Trophoblast cell (in vitro differentiated cells and primary cell): ENCODE measurements at regions not wholly inside any gene's neighbourhood (a gene's known extent, or its start where the extent isn't known, plus 50 kb on each side); places are given as distances from the start of the nearest gene placed in this dataset.

Experiments
- DNase-seq, 2 donors: peaks; one replicate each; pipeline ENCODE4 v3.0.0-alpha.2; 2016
- H2AFZ ChIP-seq: 2 replicates; pipeline ENCODE4 v1.6.1; 2013; ENCODE audit warnings: low read length, moderate library complexity, mild to moderate bottlenecking; ENCODE audit not compliant: insufficient read depth, poor library complexity
- H2AK5ac ChIP-seq: 2 replicates; pipeline ENCODE4 v1.6.1; 2013; ENCODE audit warnings: mild to moderate bottlenecking, low read length
- H2BK120ac ChIP-seq: 2 replicates; pipeline ENCODE4 v1.6.1; 2013; ENCODE audit warnings: low read length, mild to moderate bottlenecking, moderate library complexity; ENCODE audit not compliant: insufficient read depth, poor library complexity
- H2BK12ac ChIP-seq: 2 replicates; pipeline ENCODE4 v1.6.1; 2013; ENCODE audit warnings: mild to moderate bottlenecking, low read length, moderate library complexity
- H2BK5ac ChIP-seq: 2 replicates; pipeline ENCODE4 v1.6.1; 2013; ENCODE audit warnings: low read length, low read depth, moderate library complexity, mild to moderate bottlenecking; ENCODE audit not compliant: poor library complexity
- H3K14ac ChIP-seq: 2 replicates; pipeline ENCODE4 v1.6.1; 2013; ENCODE audit warnings: mild to moderate bottlenecking, low read length
- H3K18ac ChIP-seq: 2 replicates; pipeline ENCODE4 v1.6.1; 2013; ENCODE audit warnings: mild to moderate bottlenecking, low read length
- H3K23ac ChIP-seq: 2 replicates; pipeline ENCODE4 v1.6.1; 2013; ENCODE audit warnings: low read length
- H3K27ac ChIP-seq: 2 replicates; pipeline ENCODE4 v1.5.1; 2013; ENCODE audit warnings: low read depth, mild to moderate bottlenecking, inconsistent platforms, low read length, moderate library complexity
- H3K27me3 ChIP-seq: 2 replicates; pipeline ENCODE4 v1.6.1; 2013; ENCODE audit warnings: inconsistent platforms, mild to moderate bottlenecking, low read length, moderate library complexity; ENCODE audit not compliant: insufficient read depth
- H3K36me3 ChIP-seq, 2 experiments: 1 replicate in 1 of 2; 2 replicates in 1 of 2; pipeline ENCODE4 v1.6.1; 2013; ENCODE audit warnings: low read length in 2 of 2, mild to moderate bottlenecking in 2 of 2, moderate library complexity in 1 of 2; ENCODE audit not compliant: insufficient read depth in 2 of 2, control insufficient read depth in 1 of 2
- H3K4ac ChIP-seq: 2 replicates; pipeline ENCODE4 v1.6.1; 2013; ENCODE audit warnings: low read depth, mild to moderate bottlenecking, low read length, moderate library complexity
- H3K4me1 ChIP-seq, 2 experiments: 1 replicate in 1 of 2; 2 replicates in 1 of 2; pipeline ENCODE4 v1.6.1; 2013; ENCODE audit warnings: low read length in 2 of 2, mild to moderate bottlenecking in 2 of 2, moderate library complexity in 1 of 2; ENCODE audit not compliant: insufficient read depth in 2 of 2, control insufficient read depth in 1 of 2
- H3K4me2 ChIP-seq: 2 replicates; pipeline ENCODE4 v1.6.1; 2013; ENCODE audit warnings: inconsistent platforms, mild to moderate bottlenecking, low read length, moderate library complexity
- H3K4me3 ChIP-seq: 2 replicates; pipeline ENCODE4 v1.5.1; 2013; ENCODE audit warnings: mild to moderate bottlenecking, low read depth, low read length, inconsistent platforms
- H3K79me1 ChIP-seq: one replicate; pipeline ENCODE4 v1.6.1; 2013; ENCODE audit warnings: low read length
- H3K79me2 ChIP-seq: 2 replicates; pipeline ENCODE4 v1.6.1; 2013; ENCODE audit warnings: low read length, mild to moderate bottlenecking; ENCODE audit not compliant: control insufficient read depth, insufficient read depth, poor library complexity
- H3K9ac ChIP-seq: 2 replicates; pipeline ENCODE4 v1.6.1; 2013; ENCODE audit warnings: mild to moderate bottlenecking, low read length
- H3K9me3 ChIP-seq: 2 replicates; pipeline ENCODE4 v1.6.1; 2013; ENCODE audit warnings: low read depth, mild to moderate bottlenecking, control low read depth, inconsistent platforms, low read length; ENCODE audit not compliant: insufficient read depth
- H4K12ac ChIP-seq: 2 replicates; pipeline ENCODE4 v1.6.1; 2013; ENCODE audit warnings: low read depth, mild to moderate bottlenecking, low read length, moderate library complexity
- H4K8ac ChIP-seq: 2 replicates; pipeline ENCODE4 v1.6.1; 2013; ENCODE audit warnings: low read depth, mild to moderate bottlenecking, low read length, moderate library complexity
- H4K91ac ChIP-seq: one replicate; pipeline ENCODE4 v1.6.1; 2013; ENCODE audit warnings: low read depth, mild to moderate bottlenecking, low read length, moderate library complexity
- WGBS: extraction: QIAGEN DNeasy Blood & Tissue Kit; methylation state at CpG from one replicate; pipeline ENCODE4 v1.1.7; 2013; ENCODE audit warnings: missing lambda C conversion rate; ENCODE audit not compliant: insufficient read length, insufficient coverage; ENCODE audit errors: extremely low coverage; 5-methylcytosine and 5-hydroxymethylcytosine counted together

DNA sequence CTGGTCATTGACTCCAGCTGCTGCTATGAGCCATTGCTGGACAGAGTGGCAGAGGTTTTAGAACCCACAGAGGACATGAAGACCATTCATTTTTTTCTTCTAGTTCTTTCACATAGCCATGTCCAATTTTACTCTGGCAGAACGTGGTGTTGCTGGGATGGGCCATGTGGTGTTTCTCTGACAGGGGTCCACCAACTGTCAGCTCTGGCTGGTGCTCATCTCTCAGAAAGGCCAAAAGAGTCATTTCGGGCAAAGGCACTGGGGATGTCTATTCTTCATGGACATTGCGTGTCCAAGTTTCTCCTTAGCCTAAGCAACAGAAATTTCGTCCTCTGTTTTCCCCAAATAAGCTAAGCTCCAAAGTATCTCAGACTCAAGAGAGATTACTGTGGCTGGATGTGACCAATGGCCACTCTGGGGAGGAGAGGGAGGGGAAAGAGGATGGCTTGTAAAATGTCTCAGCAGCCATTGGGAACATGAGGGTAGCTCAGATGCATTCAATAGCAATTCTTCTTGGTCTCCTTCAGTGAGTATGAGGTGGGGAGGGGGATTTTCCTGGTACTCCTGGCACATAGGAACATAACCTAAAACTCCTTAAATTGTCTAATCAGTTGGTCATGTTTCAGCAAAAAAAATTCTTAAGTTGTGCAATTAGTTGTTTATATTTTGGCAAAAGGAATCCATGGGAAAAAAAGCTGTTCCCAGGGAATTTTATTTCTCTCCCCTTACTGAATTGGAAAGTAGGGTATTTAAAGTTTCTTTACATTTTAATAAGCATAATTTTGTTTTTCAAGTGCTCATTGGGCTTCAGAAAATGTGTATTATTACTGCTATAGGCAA lies 131.6 kb upstream of the MITF start:
- no peak overlapping the region for H3K27ac ChIP-seq

DNA sequence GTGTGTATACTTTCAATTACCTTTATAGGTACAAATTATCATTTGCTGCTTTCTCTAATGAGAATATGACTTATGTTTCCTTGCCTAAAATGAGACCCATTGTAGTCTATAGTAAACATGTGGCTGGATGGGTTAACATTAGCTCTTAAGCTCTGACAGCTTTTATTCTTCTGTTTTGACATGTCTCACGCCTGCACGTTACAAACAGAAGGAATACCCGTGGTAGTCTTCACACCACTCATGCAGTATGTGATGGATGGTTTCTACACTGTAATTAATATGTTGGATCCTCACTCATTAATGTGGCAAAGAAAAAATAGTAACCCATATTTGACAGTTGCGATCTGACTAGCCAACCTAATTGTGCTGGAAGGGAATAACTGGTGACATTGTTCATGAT lies 133.4 kb upstream of the MITF start:
- Histone ChIP-seq H3K79me1 (no peaks in the 10 kb centered on the region), H2AFZ (no peak overlapping the region), H3K36me3 (no peaks in the 10 kb centered on the region), H3K4ac (no peak overlapping the region), H2BK12ac (no peak overlapping the region), H2AK5ac (no peak overlapping the region), H3K23ac (no peak overlapping the region), H3K18ac (no peak overlapping the region), H4K91ac (no peak overlapping the region), H3K27me3 (no peaks in the 10 kb centered on the region), H4K12ac (no peak overlapping the region), H3K79me2 (no peaks in the 10 kb centered on the region), H2BK5ac (no peak overlapping the region), H3K27ac (no peak overlapping the region), H2BK120ac (no peak overlapping the region), H3K14ac (no peak overlapping the region), H3K9me3 (peaks cover 1% of the 10 kb centered on the region), H3K9ac (no peak overlapping the region), H3K4me2 (no peak overlapping the region), H4K8ac (no peak overlapping the region), H3K4me3 (no peak overlapping the region), H3K4me1 (no peaks in the 10 kb centered on the region)
- WGBS, result no CpG with 5 or more reads among the region's 4 CpGs
- DNase-seq, result no peak

More for the DNA sequence above, 131.6 kb upstream of the MITF start:
- Histone ChIP-seq H2BK5ac (no peak overlapping the region), H3K18ac (no peak overlapping the region), H3K14ac (no peak overlapping the region), H2BK12ac (no peak overlapping the region), H3K4me3 (no peak overlapping the region), H3K4me1 (no peaks in the 10 kb centered on the region), H3K4me2 (no peak overlapping the region), H4K8ac (no peak overlapping the region), H3K4ac (no peak overlapping the region), H4K91ac (no peak overlapping the region), H3K79me1 (no peaks in the 10 kb centered on the region), H2AK5ac (no peak overlapping the region), H2AFZ (no peak overlapping the region), H2BK120ac (no peak overlapping the region), H3K9me3 (peaks cover 1% of the 10 kb centered on the region), H3K36me3 (no peaks in the 10 kb centered on the region), H3K27me3 (no peaks in the 10 kb centered on the region), H4K12ac (no peak overlapping the region), H3K23ac (no peak overlapping the region), H3K9ac (no peak overlapping the region), H3K79me2 (no peaks in the 10 kb centered on the region)
- no peak for DNase-seq
- WGBS, result no CpG with 5 or more reads among the region's 4 CpGs

GRCh38 chr3:69604735-69605450 lies 134.4 kb upstream of the MITF start:
- Histone ChIP-seq H3K27ac (no peak overlapping the region), H4K91ac (no peak overlapping the region), H4K12ac (no peak overlapping the region), H3K36me3 (no peaks in the 10 kb centered on the region), H2BK5ac (no peak overlapping the region), H3K14ac (no peak overlapping the region), H3K18ac (no peak overlapping the region), H3K9me3 (peaks cover 1% of the 10 kb centered on the region), H3K4me1 (no peaks in the 10 kb centered on the region), H2AK5ac (no peak overlapping the region), H2AFZ (no peak overlapping the region), H3K79me2 (no peaks in the 10 kb centered on the region), H4K8ac (no peak overlapping the region), H2BK12ac (no peak overlapping the region), H3K27me3 (no peaks in the 10 kb centered on the region), H3K4ac (no peak overlapping the region), H3K4me3 (no peak overlapping the region), H3K4me2 (no peak overlapping the region), H2BK120ac (no peak overlapping the region), H3K79me1 (no peaks in the 10 kb centered on the region), H3K9ac (no peak overlapping the region), H3K23ac (no peak overlapping the region)
- no CpG with 5 or more reads among the region's 8 CpGs for WGBS
- no peak for DNase-seq

GRCh38 chr3:69602112-69602511 lies 137.2 kb upstream of the MITF start:
- no peak overlapping the region for H2BK12ac ChIP-seq
- no peak overlapping the region for H3K9ac ChIP-seq
- H2BK5ac ChIP-seq, result no peak overlapping the region
- no peak overlapping the region for H3K14ac ChIP-seq
- no CpG with 5 or more reads among the region's 4 CpGs for WGBS
- DNase-seq, result no peak
- H3K36me3 ChIP-seq, result no peaks in the 10 kb centered on the region
- no peak overlapping the region for H3K27ac ChIP-seq
- H3K27me3 ChIP-seq, result no peaks in the 10 kb centered on the region
- no peak overlapping the region for H2AK5ac ChIP-seq
- H4K91ac ChIP-seq, result no peak overlapping the region
- no peak overlapping the region for H3K4me2 ChIP-seq
- H4K8ac ChIP-seq, result no peak overlapping the region
- no peak overlapping the region for H2BK120ac ChIP-seq
- no peak overlapping the region for H4K12ac ChIP-seq
- H3K4me1 ChIP-seq, result no peaks in the 10 kb centered on the region
- no peaks in the 10 kb centered on the region for H3K9me3 ChIP-seq
- H3K23ac ChIP-seq, result no peak overlapping the region
- H3K79me1 ChIP-seq, result no peaks in the 10 kb centered on the region
- no peak overlapping the region for H3K4me3 ChIP-seq
- H3K18ac ChIP-seq, result no peak overlapping the region
- H2AFZ ChIP-seq, result no peak overlapping the region
- no peaks in the 10 kb centered on the region for H3K79me2 ChIP-seq
- H3K4ac ChIP-seq, result no peak overlapping the region
